PC-9 (cell line): ENCODE measurements at regions not wholly inside any gene's neighbourhood (a gene's known extent, or its start where the extent isn't known, plus 50 kb on each side); places are given as distances from the start of the nearest gene placed in this dataset.
A peak's percentile ranks its signal among the peaks of the same experiment; 100 is the strongest.

Source experiments
- BruUV-seq: library from RNA; stranded (reverse); fragments of 400-500 nt; replicated peaks from 2 replicates; lab custom pipeline; 2021; lab: Mats Ljungman, UMichigan
- CTCF ChIA-PET: fragments of 300-600 bp; sonication (Branson Sonifier 250); formaldehyde crosslinking; loops from one replicate; lab custom pipeline; 2022; ENCODE audit warnings: antibody characterized with exemption; lab: Charles Lee
- POLR2A ChIA-PET: fragments of 300-600 bp; sonication (Branson Sonifier 250); formaldehyde crosslinking; loops from one replicate; lab custom pipeline; 2022; ENCODE audit warnings: antibody characterized with exemption; ENCODE audit not compliant: unreplicated experiment; lab: Charles Lee
- DNase-seq, 2 experiments: peaks; one replicate each; pipeline versions ENCODE4 v3.0.0 to v3.0.0-alpha.2; 2015 to 2022; ENCODE audit warnings: mixed read lengths in 1 of 2
- H2AFZ ChIP-seq: fragments of 200-600 bp; sonication (generic); 2 replicates; pipeline ENCODE4 v1.8.1; 2017; ENCODE audit warnings: antibody characterized with exemption
- H3F3A ChIP-seq: fragments of 200-600 bp; sonication (generic); 2 replicates; pipeline ENCODE4 v1.8.1; 2017; ENCODE audit warnings: antibody characterized with exemption, mild to moderate bottlenecking, low read depth; ENCODE audit not compliant: insufficient read depth
- H3K27ac ChIP-seq: fragments of 200-600 bp; sonication (generic); 2 replicates; pipeline ENCODE4 v1.6.1; 2016; ENCODE audit warnings: mixed run types
- H3K27me3 ChIP-seq: fragments of 200-600 bp; sonication (generic); 2 replicates; pipeline ENCODE4 v1.6.1; 2016; ENCODE audit warnings: low read depth, mixed run types; ENCODE audit not compliant: insufficient read depth
- H3K36me3 ChIP-seq: fragments of 200-600 bp; sonication (generic); 2 replicates; pipeline ENCODE4 v1.6.1; 2016; ENCODE audit warnings: low read depth, mixed run types
- H3K4me1 ChIP-seq: fragments of 200-600 bp; sonication (generic); replicated peaks from 2 replicates; pipeline ENCODE4 v1.6.1; 2016; ENCODE audit warnings: mixed run types; ENCODE audit not compliant: insufficient read depth
- H3K4me2 ChIP-seq: fragments of 200-600 bp; sonication (generic); 2 replicates; pipeline ENCODE4 v1.6.1; 2017; ENCODE audit warnings: mixed run types
- H3K4me3 ChIP-seq: fragments of 200-600 bp; sonication (generic); 2 replicates; pipeline ENCODE4 v1.6.1; 2016; ENCODE audit warnings: mixed run types
- H3K79me2 ChIP-seq: fragments of 200-600 bp; sonication (generic); 2 replicates; pipeline ENCODE4 v1.6.1; 2017; ENCODE audit warnings: low read depth, mixed run types
- H3K9me2 ChIP-seq: fragments of 200-600 bp; sonication (generic); 2 replicates; pipeline ENCODE4 v1.8.1; 2017; ENCODE audit warnings: mild to moderate bottlenecking; ENCODE audit not compliant: insufficient read depth
- H3K9me3 ChIP-seq: fragments of 200-600 bp; sonication (generic); 2 replicates; pipeline ENCODE4 v1.8.1; 2016; ENCODE audit warnings: low read depth; ENCODE audit not compliant: insufficient read depth
- H4K20me1 ChIP-seq: fragments of 200-600 bp; sonication (generic); 2 replicates; pipeline ENCODE4 v1.8.1; 2017; ENCODE audit not compliant: insufficient read depth
- EZH2 ChIP-seq: fragments of 200-600 bp; sonication (generic); IDR thresholded peaks from 2 replicates; pipeline ENCODE4 v1.8.0; 2017; ENCODE audit warnings: antibody characterized with exemption, low read depth
- intact Hi-C: fragments of 100-400 bp; cut with micrococcal nuclease; formaldehyde crosslinking; loops from one replicate; pipeline ENCODE4 v1.10.0; 2022; ENCODE audit not compliant: unreplicated experiment
- TF ChIP-seq, protein P1 (sequence below): fragments of 200-600 bp; sonication (generic); conservative IDR thresholded peaks from 2 replicates; pipeline ENCODE4 v1.6.1; 2017; ENCODE audit warnings: mixed run types, antibody characterized with exemption, mild to moderate bottlenecking, moderate library complexity

DNA sequence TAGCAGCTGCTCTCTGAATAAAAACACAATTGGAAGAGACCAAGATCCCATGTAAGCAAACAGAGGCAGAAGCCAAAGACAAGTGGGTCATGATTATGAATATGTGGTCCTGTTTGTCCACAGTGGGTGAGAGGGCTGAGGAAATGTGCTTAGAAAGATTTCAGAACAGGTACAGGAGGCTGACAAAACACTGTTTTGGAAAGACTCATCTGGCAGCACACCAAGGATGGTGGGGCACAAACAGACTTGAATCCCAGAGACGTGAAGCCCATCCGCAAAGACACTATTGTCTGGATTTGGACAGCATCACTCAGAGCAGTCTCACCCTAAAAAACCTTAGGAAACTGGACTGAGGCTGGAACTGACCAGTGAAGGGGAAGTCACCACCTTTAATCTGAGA is 85.0 kb downstream of the ADRB2 start:
- intact Hi-C loops, result loop anchor here (5.0 kb wide), 5 partner anchors 216 to 651 kb away; no protein-coding TSS in a partner anchor
- BruUV-seq, result TSS peak; percentile 21
- no peak overlapping the region for H3K4me3 ChIP-seq
- ChIA-PET POLR2A (interaction anchor here (0.6 kb wide), 1 partner anchor 215 kb away, joined by 4 read pairs; no protein-coding TSS in a partner anchor), CTCF (interaction anchor here (0.7 kb wide), 1 partner anchor 181 kb away, joined by 3 read pairs; no protein-coding TSS in a partner anchor)
- H3K36me3 ChIP-seq, result no peaks in the 10 kb centered on the region
- H3K27me3 ChIP-seq, result no peaks in the 10 kb centered on the region
- H3K9me3 ChIP-seq, result no peaks in the 10 kb centered on the region
- H3K9me2 ChIP-seq, result no peaks in the 10 kb centered on the region
- H3F3A ChIP-seq, result peaks cover 69% of the 10 kb centered on the region
- H2AFZ ChIP-seq, result no peak overlapping the region
- peak overlapping the region; percentile 65 for H3K4me2 ChIP-seq
- DNase-seq, result no peak
- H3K79me2 ChIP-seq, result no peaks in the 10 kb centered on the region
- no peaks in the 10 kb centered on the region for H4K20me1 ChIP-seq
- H3K27ac ChIP-seq, result peak overlapping the region; percentile 98
- H3K4me1 ChIP-seq, result peaks cover 85% of the 10 kb centered on the region
- TF ChIP-seq, protein P1, sequence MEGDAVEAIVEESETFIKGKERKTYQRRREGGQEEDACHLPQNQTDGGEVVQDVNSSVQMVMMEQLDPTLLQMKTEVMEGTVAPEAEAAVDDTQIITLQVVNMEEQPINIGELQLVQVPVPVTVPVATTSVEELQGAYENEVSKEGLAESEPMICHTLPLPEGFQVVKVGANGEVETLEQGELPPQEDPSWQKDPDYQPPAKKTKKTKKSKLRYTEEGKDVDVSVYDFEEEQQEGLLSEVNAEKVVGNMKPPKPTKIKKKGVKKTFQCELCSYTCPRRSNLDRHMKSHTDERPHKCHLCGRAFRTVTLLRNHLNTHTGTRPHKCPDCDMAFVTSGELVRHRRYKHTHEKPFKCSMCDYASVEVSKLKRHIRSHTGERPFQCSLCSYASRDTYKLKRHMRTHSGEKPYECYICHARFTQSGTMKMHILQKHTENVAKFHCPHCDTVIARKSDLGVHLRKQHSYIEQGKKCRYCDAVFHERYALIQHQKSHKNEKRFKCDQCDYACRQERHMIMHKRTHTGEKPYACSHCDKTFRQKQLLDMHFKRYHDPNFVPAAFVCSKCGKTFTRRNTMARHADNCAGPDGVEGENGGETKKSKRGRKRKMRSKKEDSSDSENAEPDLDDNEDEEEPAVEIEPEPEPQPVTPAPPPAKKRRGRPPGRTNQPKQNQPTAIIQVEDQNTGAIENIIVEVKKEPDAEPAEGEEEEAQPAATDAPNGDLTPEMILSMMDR, result no peak
- TF ChIP-seq EZH2, result no peak

DNA sequence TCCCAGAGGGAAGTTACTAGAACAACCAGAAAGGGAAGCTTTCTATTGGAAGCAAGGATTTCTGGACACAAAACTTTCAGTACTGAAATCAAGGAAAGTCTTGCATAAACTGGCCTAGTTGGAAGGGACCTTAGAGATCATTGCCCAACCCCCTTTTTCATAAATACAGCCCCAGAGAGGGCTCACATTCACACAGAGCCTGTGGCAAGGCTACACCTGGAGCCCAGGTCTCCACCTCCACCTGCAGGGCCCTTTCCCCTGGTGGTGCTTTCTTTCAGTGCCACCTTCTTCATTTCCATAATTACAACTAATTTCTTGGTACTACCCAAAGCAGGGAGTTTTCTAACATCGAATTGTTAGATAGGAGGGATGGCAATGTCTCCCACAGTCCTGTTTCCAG is 85.7 kb downstream of the ADRB2 start:
- Histone ChIP-seq H3K9me3 (no peaks in the 10 kb centered on the region), H3K36me3 (no peaks in the 10 kb centered on the region), H3K9me2 (no peaks in the 10 kb centered on the region), H3K4me1 (peaks cover 89% of the 10 kb centered on the region), H3K27me3 (no peaks in the 10 kb centered on the region), H4K20me1 (no peaks in the 10 kb centered on the region), H3K4me3 (no peak overlapping the region), H3K27ac (peak overlapping the region; percentile 98), H2AFZ (no peak overlapping the region), H3K4me2 (peak overlapping the region; percentile 65), H3K79me2 (no peaks in the 10 kb centered on the region), H3F3A (peaks cover 69% of the 10 kb centered on the region)
- DNase-seq, result peak in 1 of 2 experiments; percentile 56
- TF ChIP-seq, protein P1, result no peak
- no peak for TF ChIP-seq EZH2
- CTCF ChIA-PET, result interaction anchor here (0.7 to 1.3 kb wide), 6 partner anchors 46 to 203 kb away, joined by 3 to 11 read pairs (median 4); no protein-coding TSS in a partner anchor
- intact Hi-C loops, result loop anchor here (1.0 to 5.0 kb wide), 7 partner anchors 123 to 650 kb away; partner anchors contain the start of gene SH3TC2
- POLR2A ChIA-PET, result no interaction called here
- BruUV-seq, result no TSS peak

DNA sequence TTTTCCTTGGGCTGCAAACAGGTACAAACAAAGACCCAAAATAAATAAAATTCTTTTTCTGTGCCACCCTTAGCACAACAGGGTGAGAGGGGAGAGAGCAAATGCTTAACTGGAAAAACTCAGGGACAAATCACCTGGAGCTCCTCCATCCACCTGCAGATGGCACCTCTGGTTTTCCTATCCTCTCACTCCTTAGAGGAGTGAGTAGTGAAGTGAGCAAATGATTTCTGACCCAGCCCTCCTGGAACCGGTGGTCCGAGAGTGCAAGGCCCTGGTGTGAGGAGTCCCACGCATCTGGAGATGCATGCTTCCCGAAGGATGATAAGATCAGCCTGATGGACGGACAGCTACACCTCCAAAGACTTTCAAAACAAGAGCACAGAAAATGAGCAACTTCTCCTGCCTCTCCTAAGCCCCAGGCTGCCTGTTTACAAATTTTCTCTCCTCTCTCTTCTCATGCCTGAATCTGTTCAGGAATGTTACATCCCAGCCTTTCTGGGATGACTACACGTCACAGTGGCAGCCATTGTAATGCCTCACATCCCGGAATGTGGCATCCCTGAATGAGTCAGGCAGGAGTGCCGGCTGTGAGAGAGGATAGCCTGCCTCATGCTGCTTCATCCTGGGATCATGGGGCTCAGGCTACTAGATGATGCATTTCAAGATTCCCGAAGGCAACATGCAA is 86.4 kb downstream of the ADRB2 start:
- no peaks in the 10 kb centered on the region for H3K79me2 ChIP-seq
- no peak overlapping the region for H3K4me3 ChIP-seq
- no peaks in the 10 kb centered on the region for H3K27me3 ChIP-seq
- no peaks in the 10 kb centered on the region for H4K20me1 ChIP-seq
- H3K4me2 ChIP-seq, result peak overlapping the region; percentile 65
- H3K9me2 ChIP-seq, result no peaks in the 10 kb centered on the region
- DNase-seq, result peak; percentile 87 to 95
- H3K9me3 ChIP-seq, result no peaks in the 10 kb centered on the region
- H3F3A ChIP-seq, result peaks cover 69% of the 10 kb centered on the region
- H2AFZ ChIP-seq, result no peak overlapping the region
- no peaks in the 10 kb centered on the region for H3K36me3 ChIP-seq
- H3K4me1 ChIP-seq, result peaks cover 89% of the 10 kb centered on the region
- no TSS peak for BruUV-seq
- CTCF ChIA-PET, result interaction anchor here (0.6 to 1.3 kb wide), 7 partner anchors 9 to 202 kb away, joined by 3 to 11 read pairs (median 4); no protein-coding TSS in a partner anchor
- intact Hi-C loops, result loop anchor here (1.0 to 5.0 kb wide), 14 partner anchors 53 to 693 kb away; partner anchors contain the start of genes ADRB2 and SH3TC2
- peak overlapping the region; percentile 98 for H3K27ac ChIP-seq
- no peak for TF ChIP-seq EZH2
- TF ChIP-seq, protein P1, result peak; percentile 69
- POLR2A ChIA-PET, result interaction anchor here (0.5 to 0.7 kb wide), 5 partner anchors 39 to 182 kb away, joined by 3 to 7 read pairs (median 4); no protein-coding TSS in a partner anchor
